Posterior cingulate gyrus (tissue), 11 donors: ENCODE measurements at regions not wholly inside any gene's neighbourhood (a gene's known extent, or its start where the extent isn't known, plus 50 kb on each side); places are given as distances from the start of the nearest gene placed in this dataset.
"Not testable (repeated sequence)": the region's sequence is repeated elsewhere in the genome, so short reads cannot be mapped to it uniquely, and the experiment has no call there.

Experiments
- DNase-seq, 10 donors: peaks; one replicate each; pipeline versions ENCODE4 v3.0.0 to v3.0.0-alpha.2; 2020 to 2021; ENCODE audit warnings: mixed read lengths in 3 of 10
- intact Hi-C: fragments of 100-400 bp; cut with DNase I; formaldehyde crosslinking; loops from one replicate; pipeline ENCODE4 v1.15.1; 2023

DNA sequence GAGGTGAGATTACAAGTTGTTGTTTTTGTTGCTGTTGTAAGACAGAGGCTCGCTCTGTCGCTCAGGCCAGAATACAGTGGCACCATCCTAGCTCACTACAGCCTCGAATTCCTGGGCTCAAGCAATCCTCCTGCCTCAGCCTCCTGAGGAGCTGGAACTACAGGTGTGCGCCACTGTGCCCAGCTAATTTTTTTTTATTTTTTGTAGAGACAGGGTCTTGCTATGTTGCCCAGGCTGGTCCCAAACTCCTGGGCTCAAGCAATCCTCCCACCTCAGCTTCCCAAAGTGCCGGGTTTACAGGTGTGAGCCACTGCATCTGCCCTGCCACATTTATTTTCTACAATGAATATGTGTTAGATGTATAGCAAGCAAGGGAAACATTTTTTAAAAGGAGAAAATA, 76.9 kb upstream of the LSM14A start:
- DNase-seq: not testable (repeated sequence)
- intact Hi-C loops: loop anchor here (5.0 kb wide), 1 partner anchor 53 kb away; no protein-coding TSS in a partner anchor

GRCh38 chr19:34096020-34096915, 76.0 kb upstream of the LSM14A start:
- DNase-seq: no peak
- intact Hi-C loops: loop anchor here (1.0 to 5.0 kb wide), 2 partner anchors 54 to 318 kb away; no protein-coding TSS in a partner anchor

DNA sequence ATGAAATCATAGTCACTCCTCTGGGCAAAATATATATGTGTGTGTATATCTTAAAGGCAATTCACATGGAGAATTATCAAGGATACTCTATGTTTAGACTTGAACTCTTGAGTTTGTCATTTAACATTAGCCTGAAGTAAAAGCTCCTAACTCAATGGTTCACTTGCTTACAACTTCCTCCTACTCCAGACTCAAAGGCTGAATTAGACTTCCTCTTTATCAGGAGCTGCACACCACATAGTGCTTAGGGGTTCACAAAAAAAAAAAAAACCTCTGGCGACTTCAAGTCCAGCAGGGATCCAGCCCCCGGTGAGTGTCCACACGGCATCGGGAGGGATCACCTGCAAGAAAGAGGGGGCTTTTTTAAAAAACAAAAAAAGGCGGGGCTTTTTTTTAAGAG, 68.2 kb upstream of the LSM14A start:
- intact Hi-C loops: no loop called here
- no peak for DNase-seq

- intact Hi-C loops: no loop called here
- no peak for DNase-seq
Observed at GRCh38 chr19:34104557-34104956, 67.7 kb upstream of the LSM14A start.

GRCh38 chr19:34109596-34109995, 62.7 kb upstream of the LSM14A start:
- no peak for DNase-seq
- intact Hi-C loops: no loop called here

GRCh38 chr19:34118879-34119748, 53.2 kb upstream of the LSM14A start:
- no peak for DNase-seq
- intact Hi-C loops: no loop called here

DNA sequence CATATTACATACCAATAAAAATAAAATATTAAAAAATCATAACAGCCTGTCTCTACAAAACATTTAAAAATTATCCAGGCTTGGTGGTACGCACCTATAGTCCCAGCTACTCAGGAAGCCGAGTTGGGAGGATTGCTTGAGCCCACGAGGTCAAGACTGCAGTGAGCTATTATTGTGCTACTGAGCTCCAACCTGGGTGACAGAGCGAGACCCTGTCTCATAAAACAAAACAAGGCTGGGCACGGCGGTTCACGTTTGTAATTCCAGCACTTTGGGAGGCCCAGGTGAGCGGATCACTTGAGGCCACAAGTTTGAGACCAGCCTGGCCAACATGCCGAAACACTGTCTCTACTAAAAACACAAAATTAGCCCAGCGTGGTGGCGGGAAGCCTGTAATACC, 52.2 kb upstream of the LSM14A start:
- intact Hi-C loops: no loop called here
- peak in 1 of 10 donors; percentile 35 for DNase-seq

DNA sequence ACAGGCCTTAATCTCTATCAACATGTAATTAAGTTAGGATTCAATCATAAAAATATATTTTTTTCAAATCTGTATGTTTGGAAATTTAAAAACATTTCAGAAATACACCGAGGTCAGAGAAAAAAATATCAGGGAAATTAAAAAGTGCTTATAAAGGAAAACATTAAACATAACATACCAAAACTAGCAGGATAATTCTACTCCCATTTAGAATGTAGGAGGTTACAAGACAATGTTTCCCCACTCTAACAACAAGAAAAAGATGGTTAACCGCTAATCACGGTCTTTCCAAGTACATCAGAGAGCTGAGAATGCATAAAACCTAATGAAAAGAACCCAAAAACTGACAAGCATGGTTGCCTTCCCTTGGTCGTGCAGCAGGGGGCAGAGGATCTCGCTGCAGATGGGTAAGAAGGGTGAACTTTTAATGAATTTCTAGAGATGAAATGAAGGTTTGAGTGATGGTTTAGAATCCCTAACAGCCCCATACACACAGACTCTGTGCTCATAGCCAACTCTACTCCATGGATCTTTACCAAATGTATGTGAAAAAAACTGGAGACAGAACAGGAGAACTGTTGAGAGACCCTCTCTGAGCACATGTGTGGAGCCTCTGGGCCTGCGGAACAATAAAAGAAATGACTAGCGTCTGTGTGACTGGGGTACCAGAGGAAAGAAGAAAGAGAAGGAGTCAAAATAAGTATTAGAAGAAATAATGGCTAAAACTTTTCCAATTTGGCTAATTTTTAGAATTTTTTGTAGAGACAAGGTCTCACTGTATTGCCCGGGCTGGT, 51.3 kb upstream of the LSM14A start:
- intact Hi-C loops: no loop called here
- peak in 2 of 10 donors; percentile 24 to 68 for DNase-seq
